Endodermal cell (in vitro differentiated cells): ENCODE measurements at regions not wholly inside any gene's neighbourhood (a gene's known extent, or its start where the extent isn't known, plus 50 kb on each side); places are given as distances from the start of the nearest gene placed in this dataset.

Experiments
- DNase-seq: peaks from one replicate; pipeline ENCODE4 v3.0.0-alpha.2; 2017
- H3K27ac ChIP-seq: 2 replicates; pipeline ENCODE4 v1.5.1; 2013; ENCODE audit warnings: mild to moderate bottlenecking, low read depth, low read length, moderate library complexity
- H3K27me3 ChIP-seq: 2 replicates; pipeline ENCODE4 v1.6.1; 2013; ENCODE audit warnings: mild to moderate bottlenecking, low read length, moderate library complexity; ENCODE audit not compliant: insufficient read depth, control insufficient read depth, poor library complexity, severe bottlenecking
- H3K36me3 ChIP-seq: 2 replicates; pipeline ENCODE4 v1.7.0; 2013; ENCODE audit warnings: mild to moderate bottlenecking, low read length, moderate library complexity; ENCODE audit not compliant: control insufficient read depth, insufficient read depth
- H3K4me1 ChIP-seq: one replicate; pipeline ENCODE4 v1.7.0; 2013; ENCODE audit warnings: low read length; ENCODE audit not compliant: control insufficient read depth, insufficient read depth
- H3K4me3 ChIP-seq: 2 replicates; pipeline ENCODE4 v1.5.1; 2013; ENCODE audit warnings: mild to moderate bottlenecking, low read length, moderate library complexity
- H3K9ac ChIP-seq: 2 replicates; pipeline ENCODE4 v1.6.1; 2013; ENCODE audit warnings: mild to moderate bottlenecking, low read length, moderate library complexity; ENCODE audit not compliant: poor library complexity, severe bottlenecking; ENCODE audit errors: extremely low read depth
- H3K9me3 ChIP-seq: 2 replicates; pipeline ENCODE4 v1.6.1; 2013; ENCODE audit warnings: mild to moderate bottlenecking, low read length, moderate library complexity; ENCODE audit not compliant: control insufficient read depth
- H3K27ac Mint-ChIP-seq: 2 replicates; pipeline ENCODE4 v1.8.0; 2020; ENCODE audit warnings: mixed read lengths
- H3K27me3 Mint-ChIP-seq: 2 replicates; pipeline ENCODE4 v1.8.0; 2021; ENCODE audit warnings: mild to moderate bottlenecking, mixed read lengths; ENCODE audit not compliant: insufficient read depth
- H3K36me3 Mint-ChIP-seq: 2 replicates; pipeline ENCODE4 v1.8.0; 2020; ENCODE audit warnings: low read depth, mixed read lengths
- H3K4me1 Mint-ChIP-seq: 2 replicates; pipeline ENCODE4 v1.8.0; 2020; ENCODE audit warnings: mixed read lengths
- H3K4me3 Mint-ChIP-seq: 2 replicates; pipeline ENCODE4 v1.8.0; 2020; ENCODE audit warnings: mild to moderate bottlenecking, moderate library complexity, mixed read lengths
- H3K9me3 Mint-ChIP-seq: 2 replicates; pipeline ENCODE4 v1.8.0; 2020; ENCODE audit warnings: mild to moderate bottlenecking, mixed read lengths
- WGBS, 2 experiments: methylation state at CpG; one replicate each; pipeline versions ENCODE4 v1.1.5 to v1.1.7; 2013; ENCODE audit warnings: missing lambda C conversion rate in 2 of 2, mixed read lengths in 1 of 2; ENCODE audit not compliant: insufficient coverage in 1 of 2, insufficient read length in 1 of 2; 5-methylcytosine and 5-hydroxymethylcytosine counted together
- TF ChIP-seq, protein P1 (sequence below): fragments of 200-600 bp; sonication (generic); conservative IDR thresholded peaks from 2 replicates; pipeline ENCODE4 v1.5.0; 2021; ENCODE audit warnings: antibody characterized with exemption, mild to moderate bottlenecking

DNA sequence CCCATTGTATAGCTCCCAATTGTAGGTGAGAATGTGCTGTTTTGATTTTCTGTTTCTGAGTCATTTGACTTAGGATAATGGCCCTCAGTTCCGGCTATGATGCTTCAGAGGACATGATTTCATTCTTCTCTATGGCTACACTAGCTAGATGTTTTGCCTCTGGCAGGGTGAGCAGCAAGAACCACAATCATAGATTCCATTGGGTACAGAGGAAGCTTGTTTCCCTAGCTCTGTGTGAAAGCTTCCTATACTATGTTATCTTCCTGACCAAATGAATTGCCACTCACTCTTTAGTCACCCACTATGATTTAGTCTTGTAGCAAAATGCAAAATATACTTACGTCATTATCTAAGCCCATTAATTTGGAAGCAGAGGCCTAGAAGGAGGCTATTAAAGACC is 616.3 kb downstream of the PLA2G4A start:
- no peak overlapping the region for H3K27ac Mint-ChIP-seq
- H3K27me3 Mint-ChIP-seq, result no peaks in the 10 kb centered on the region
- 92% methylated on average over 2 of the region's 2 CpGs; no CpG with 5 or more reads in 1 of the 2 experiments for WGBS, 2 experiments
- H3K27ac ChIP-seq, result no peak overlapping the region
- TF ChIP-seq, protein P1, sequence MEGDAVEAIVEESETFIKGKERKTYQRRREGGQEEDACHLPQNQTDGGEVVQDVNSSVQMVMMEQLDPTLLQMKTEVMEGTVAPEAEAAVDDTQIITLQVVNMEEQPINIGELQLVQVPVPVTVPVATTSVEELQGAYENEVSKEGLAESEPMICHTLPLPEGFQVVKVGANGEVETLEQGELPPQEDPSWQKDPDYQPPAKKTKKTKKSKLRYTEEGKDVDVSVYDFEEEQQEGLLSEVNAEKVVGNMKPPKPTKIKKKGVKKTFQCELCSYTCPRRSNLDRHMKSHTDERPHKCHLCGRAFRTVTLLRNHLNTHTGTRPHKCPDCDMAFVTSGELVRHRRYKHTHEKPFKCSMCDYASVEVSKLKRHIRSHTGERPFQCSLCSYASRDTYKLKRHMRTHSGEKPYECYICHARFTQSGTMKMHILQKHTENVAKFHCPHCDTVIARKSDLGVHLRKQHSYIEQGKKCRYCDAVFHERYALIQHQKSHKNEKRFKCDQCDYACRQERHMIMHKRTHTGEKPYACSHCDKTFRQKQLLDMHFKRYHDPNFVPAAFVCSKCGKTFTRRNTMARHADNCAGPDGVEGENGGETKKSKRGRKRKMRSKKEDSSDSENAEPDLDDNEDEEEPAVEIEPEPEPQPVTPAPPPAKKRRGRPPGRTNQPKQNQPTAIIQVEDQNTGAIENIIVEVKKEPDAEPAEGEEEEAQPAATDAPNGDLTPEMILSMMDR, result no peak
- H3K36me3 ChIP-seq, result no peaks in the 10 kb centered on the region
- DNase-seq, result no peak
- no peak overlapping the region for H3K4me3 Mint-ChIP-seq
- no peaks in the 10 kb centered on the region for H3K9me3 ChIP-seq
- no peaks in the 10 kb centered on the region for H3K4me1 ChIP-seq
- H3K4me1 Mint-ChIP-seq, result peaks cover 18% of the 10 kb centered on the region
- H3K36me3 Mint-ChIP-seq, result no peaks in the 10 kb centered on the region
- H3K9me3 Mint-ChIP-seq, result no peaks in the 10 kb centered on the region
- no peak overlapping the region for H3K9ac ChIP-seq
- H3K4me3 ChIP-seq, result no peak overlapping the region
- no peaks in the 10 kb centered on the region for H3K27me3 ChIP-seq

DNA sequence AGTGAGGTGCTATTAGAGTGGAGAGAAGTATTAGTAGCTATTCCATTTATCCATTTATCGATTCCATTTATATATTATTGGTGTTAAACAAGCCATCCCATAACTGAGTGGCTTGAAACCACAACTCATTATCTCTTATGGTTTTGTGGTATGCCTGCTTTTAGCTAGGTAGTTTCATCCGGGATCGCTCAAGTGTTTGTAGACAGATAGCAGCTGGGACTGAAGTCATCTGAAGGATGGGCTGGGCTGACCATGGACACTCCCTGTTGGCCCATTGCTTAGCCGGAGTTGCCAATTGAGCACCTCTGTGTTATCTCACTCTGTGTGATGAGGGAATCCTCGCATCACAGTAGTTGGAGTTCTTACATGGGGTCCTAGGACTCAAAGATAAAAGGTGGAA is 622.5 kb downstream of the PLA2G4A start:
- no peaks in the 10 kb centered on the region for H3K4me1 ChIP-seq
- peaks cover 3% of the 10 kb centered on the region for H3K4me1 Mint-ChIP-seq
- no peaks in the 10 kb centered on the region for H3K27me3 ChIP-seq
- no peak for DNase-seq
- no peak overlapping the region for H3K4me3 Mint-ChIP-seq
- H3K36me3 ChIP-seq, result no peaks in the 10 kb centered on the region
- no peak overlapping the region for H3K27ac ChIP-seq
- H3K4me3 ChIP-seq, result no peak overlapping the region
- TF ChIP-seq, protein P1, result no peak
- WGBS, 2 experiments, result 92 to 100% methylated on average over 1 to 4 of the region's 5 CpGs
- H3K9me3 ChIP-seq, result no peaks in the 10 kb centered on the region
- H3K36me3 Mint-ChIP-seq, result no peaks in the 10 kb centered on the region
- no peaks in the 10 kb centered on the region for H3K27me3 Mint-ChIP-seq
- H3K9me3 Mint-ChIP-seq, result no peaks in the 10 kb centered on the region
- no peak overlapping the region for H3K9ac ChIP-seq
- H3K27ac Mint-ChIP-seq, result no peak overlapping the region

DNA sequence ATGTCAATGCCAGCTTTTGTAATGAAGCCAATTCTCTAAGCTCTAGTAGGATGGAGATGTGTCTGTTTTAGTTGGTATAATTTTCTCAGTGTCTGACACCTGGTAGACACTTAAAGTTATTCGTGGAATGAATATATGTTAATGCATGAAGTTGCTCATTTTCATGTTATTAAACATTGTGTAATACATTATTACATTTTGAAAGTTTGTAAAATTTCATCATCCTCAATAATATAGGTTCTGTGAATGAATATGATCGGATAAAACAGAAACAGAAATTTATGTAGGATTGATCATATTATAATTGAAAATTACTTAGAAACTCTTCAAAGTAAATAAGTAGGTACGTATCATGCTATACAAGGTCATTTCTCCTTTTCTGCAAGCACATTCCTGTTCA is 625.3 kb downstream of the PLA2G4A start:
- TF ChIP-seq, protein P1, result no peak
- no peaks in the 10 kb centered on the region for H3K9me3 Mint-ChIP-seq
- Histone ChIP-seq H3K4me3 (no peak overlapping the region), H3K4me1 (no peaks in the 10 kb centered on the region), H3K9me3 (no peaks in the 10 kb centered on the region), H3K27ac (no peak overlapping the region), H3K36me3 (no peaks in the 10 kb centered on the region), H3K27me3 (no peaks in the 10 kb centered on the region), H3K9ac (no peak overlapping the region)
- H3K4me3 Mint-ChIP-seq, result no peak overlapping the region
- H3K27ac Mint-ChIP-seq, result no peak overlapping the region
- no peaks in the 10 kb centered on the region for H3K36me3 Mint-ChIP-seq
- no peaks in the 10 kb centered on the region for H3K27me3 Mint-ChIP-seq
- DNase-seq, result no peak
- 88% methylated on average over 1 of the region's 3 CpGs; no CpG with 5 or more reads in 1 of the 2 experiments for WGBS, 2 experiments
- peaks cover 3% of the 10 kb centered on the region for H3K4me1 Mint-ChIP-seq
